ENCODE measurements at regions not wholly inside any gene's neighbourhood (a gene's known extent, or its start where the extent isn't known, plus 50 kb on each side); places are given as distances from the start of the nearest gene placed in this dataset.

DNA sequence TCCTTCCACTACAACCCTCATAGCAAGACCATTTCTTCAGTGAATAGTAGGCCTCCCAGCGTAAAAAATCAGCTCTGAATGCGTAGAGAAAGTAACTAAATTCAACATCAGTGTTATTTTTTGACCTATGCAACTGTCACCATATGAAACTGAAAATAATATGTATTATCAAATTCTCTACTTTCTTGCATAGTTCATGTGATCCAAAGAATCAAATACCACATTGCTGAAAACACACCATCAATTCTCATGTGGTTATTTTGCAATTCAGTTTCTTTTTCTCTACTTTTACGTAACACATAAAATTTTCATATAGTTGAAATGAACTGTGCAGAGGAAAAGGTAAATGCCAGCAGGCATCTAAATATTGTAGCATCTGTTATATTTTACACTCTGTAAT is 208.5 kb upstream of the SPOPL start:
- WGBS (ENCODE audit: extremely low coverage, insufficient read length, low lambda C conversion rate), result no CpG with 5 or more reads among the region's 3 CpGs
- no peak for DNase-seq
- Histone ChIP-seq H3K4ac (ENCODE audit: low read depth, low read length) (no peak overlapping the region), H3K9ac (ENCODE audit: extremely low read depth, insufficient read length, low read length) (no peak overlapping the region), H4K91ac (ENCODE audit: insufficient read length, low read depth, low read length) (no peak overlapping the region), H3K27ac (ENCODE audit: insufficient read length, low read depth, low read length) (no peak overlapping the region), H3K4me1 (ENCODE audit: insufficient read depth, low read length) (peaks cover 2% of the 10 kb centered on the region; the same call in 1 of the 2 replicates), H4K8ac (replicated peaks; ENCODE audit: insufficient read length, low read depth, low read length) (no peak overlapping the region), H4K20me1 (ENCODE audit: control insufficient read depth, insufficient read depth, insufficient read length) (no peaks in the 10 kb centered on the region), H2AFZ (ENCODE audit: low read length) (no peak overlapping the region), H3K56ac (ENCODE audit: insufficient read length, low read depth, low read length) (no peak overlapping the region), H3K23me2 (ENCODE audit: insufficient read length, low read depth, low read length, poor library complexity, severe bottlenecking) (no peaks in the 10 kb centered on the region), H2BK20ac (ENCODE audit: low read depth, low read length, poor library complexity, severe bottlenecking) (no peak overlapping the region), H3K79me2 (ENCODE audit: insufficient read depth, low read length) (no peaks in the 10 kb centered on the region), H2BK120ac (ENCODE audit: low read depth, low read length, poor library complexity, severe bottlenecking) (no peak overlapping the region), H3K23ac (ENCODE audit: insufficient read length, low read depth, low read length) (no peak overlapping the region), H4K5ac (ENCODE audit: insufficient read length, low read depth, low read length) (no peak overlapping the region), H3K79me1 (ENCODE audit: insufficient read depth, low read depth, low read length, poor library complexity, severe bottlenecking) (no peaks in the 10 kb centered on the region), H2BK15ac (ENCODE audit: low read depth, low read length) (no peak overlapping the region), H2BK12ac (ENCODE audit: insufficient read length, low read depth, low read length) (no peak overlapping the region), H3K9me3 (ENCODE audit: control insufficient read depth, low read depth, low read length) (no peaks in the 10 kb centered on the region), H3K27me3 (ENCODE audit: insufficient read depth, low read length) (no peaks in the 10 kb centered on the region), H3T11ph (ENCODE audit: low read length) (no peak overlapping the region), H2BK5ac (ENCODE audit: insufficient read length, low read length) (no peak overlapping the region), H3K4me2 (ENCODE audit: insufficient read depth, insufficient read length, low read length) (no peak overlapping the region), H3K14ac (ENCODE audit: insufficient read depth, low read length) (no peak overlapping the region), H3K18ac (ENCODE audit: insufficient read length, low read depth, low read length) (no peak overlapping the region), H2AK5ac (ENCODE audit: insufficient read length, low read length) (no peak overlapping the region)
- H3K4me3 Mint-ChIP-seq, result no peak overlapping the region
- H3K27me3 Mint-ChIP-seq (ENCODE audit: low read depth), result no peaks in the 10 kb centered on the region
- H3K27ac Mint-ChIP-seq, result no peak overlapping the region
- TF ChIP-seq CTCF (conservative IDR thresholded peaks at IDR 0.05), result no peak
- peaks cover 0 to 10% (median 2%) of the 10 kb centered on the region in 3 experiments; a peak in 3 of 7 replicates for H3K36me3 Mint-ChIP-seq (ENCODE audit: insufficient read depth in 1 of 3, low read depth in 3 of 3)
- peaks cover 12 to 13% of the 10 kb centered on the region in 2 experiments for H3K4me1 Mint-ChIP-seq
- peaks cover 2 to 4% of the 10 kb centered on the region in 2 experiments; a peak in 2 of 5 replicates for H3K9me3 Mint-ChIP-seq

All from H9 (cell line).